ENCODE measurements at regions not wholly inside any gene's neighbourhood (a gene's known extent, or its start where the extent isn't known, plus 50 kb on each side); places are given as distances from the start of the nearest gene placed in this dataset.

DNA sequence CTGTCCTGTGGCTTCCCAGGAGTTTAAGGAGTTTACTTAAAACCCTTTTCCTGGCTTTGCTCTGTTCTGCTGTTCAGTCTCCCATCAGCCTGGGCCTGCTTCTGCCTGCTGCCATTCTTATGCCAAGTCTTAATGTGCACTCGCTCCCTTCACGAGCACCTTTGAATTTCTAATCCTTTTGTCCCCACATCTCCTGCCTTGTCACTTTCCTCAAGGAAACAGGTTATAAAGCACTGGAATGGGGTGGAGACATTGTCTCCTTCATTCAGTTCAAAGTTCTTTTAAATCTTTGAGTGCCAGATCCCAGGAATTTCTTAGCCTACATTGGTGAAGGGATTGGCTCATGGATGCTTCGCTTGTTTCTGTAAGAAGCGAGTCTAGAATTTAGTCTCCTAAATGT is 87.2 kb upstream of the LIFR start:
- Histone ChIP-seq H3K9me3 (ENCODE audit: low read depth) (no peaks in the 10 kb centered on the region), H3K79me2 (ENCODE audit: low read depth) (no peaks in the 10 kb centered on the region), H3K9ac (no peak overlapping the region), H4K20me1 (ENCODE audit: low read depth) (no peaks in the 10 kb centered on the region), H3K4me2 (no peak overlapping the region), H3K36me3 (no peaks in the 10 kb centered on the region), H3K27me3 (no peaks in the 10 kb centered on the region), H3K4me1 (no peaks in the 10 kb centered on the region), H3F3A (ENCODE audit: low read depth) (no peaks in the 10 kb centered on the region), H3K4me3 (no peak overlapping the region), H2AFZ (replicated peaks) (no peak overlapping the region), H3K27ac (no peak overlapping the region)
- Mint-ChIP-seq H3K36me3 (no peaks in the 10 kb centered on the region), H3K27ac (no peak overlapping the region), H3K9me3 (peaks cover 4% of the 10 kb centered on the region), H3K27me3 (ENCODE audit: insufficient read depth, low read depth) (peaks cover 7% of the 10 kb centered on the region), H3K4me1 (peaks cover 4% of the 10 kb centered on the region), H3K4me3 (no peak overlapping the region)
- no peak for DNase-seq (ENCODE audit: low spot score)
- no peak for TF ChIP-seq EZH2 (IDR thresholded peaks at IDR 0.05)
- TF ChIP-seq EZH2phosphoT487 (IDR thresholded peaks at IDR 0.05): no peak
- TF ChIP-seq, protein P1, sequence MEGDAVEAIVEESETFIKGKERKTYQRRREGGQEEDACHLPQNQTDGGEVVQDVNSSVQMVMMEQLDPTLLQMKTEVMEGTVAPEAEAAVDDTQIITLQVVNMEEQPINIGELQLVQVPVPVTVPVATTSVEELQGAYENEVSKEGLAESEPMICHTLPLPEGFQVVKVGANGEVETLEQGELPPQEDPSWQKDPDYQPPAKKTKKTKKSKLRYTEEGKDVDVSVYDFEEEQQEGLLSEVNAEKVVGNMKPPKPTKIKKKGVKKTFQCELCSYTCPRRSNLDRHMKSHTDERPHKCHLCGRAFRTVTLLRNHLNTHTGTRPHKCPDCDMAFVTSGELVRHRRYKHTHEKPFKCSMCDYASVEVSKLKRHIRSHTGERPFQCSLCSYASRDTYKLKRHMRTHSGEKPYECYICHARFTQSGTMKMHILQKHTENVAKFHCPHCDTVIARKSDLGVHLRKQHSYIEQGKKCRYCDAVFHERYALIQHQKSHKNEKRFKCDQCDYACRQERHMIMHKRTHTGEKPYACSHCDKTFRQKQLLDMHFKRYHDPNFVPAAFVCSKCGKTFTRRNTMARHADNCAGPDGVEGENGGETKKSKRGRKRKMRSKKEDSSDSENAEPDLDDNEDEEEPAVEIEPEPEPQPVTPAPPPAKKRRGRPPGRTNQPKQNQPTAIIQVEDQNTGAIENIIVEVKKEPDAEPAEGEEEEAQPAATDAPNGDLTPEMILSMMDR (IDR thresholded peaks at IDR 0.05): no peak

DNA sequence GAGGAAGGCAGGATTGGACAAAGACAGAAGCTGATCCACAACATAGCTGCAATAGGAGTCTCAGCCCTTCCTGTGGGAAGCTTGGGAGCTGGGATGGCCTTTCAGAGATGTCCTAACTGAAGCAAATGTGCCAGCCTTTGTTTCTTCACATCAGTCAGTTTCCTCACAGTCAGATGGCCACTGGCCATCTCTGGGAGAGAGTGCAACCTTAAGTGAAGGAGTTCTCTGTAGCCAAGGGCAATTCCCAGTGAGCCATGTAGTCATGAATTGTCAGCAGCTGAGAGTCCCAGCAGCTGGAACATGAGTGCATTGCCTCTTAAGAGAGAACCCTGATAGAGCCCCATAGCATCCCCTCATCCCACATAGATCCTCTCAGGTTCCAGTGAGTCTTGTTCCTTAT is 89.1 kb upstream of the LIFR start:
- no peaks in the 10 kb centered on the region for H3K36me3 Mint-ChIP-seq
- H3K27ac Mint-ChIP-seq: no peak overlapping the region
- no peak for DNase-seq (ENCODE audit: low spot score)
- H3F3A ChIP-seq (ENCODE audit: low read depth): no peaks in the 10 kb centered on the region
- no peak overlapping the region for H3K4me2 ChIP-seq
- no peak overlapping the region for H3K4me3 ChIP-seq
- H3K4me3 Mint-ChIP-seq: no peak overlapping the region
- no peaks in the 10 kb centered on the region for H3K9me3 ChIP-seq (ENCODE audit: low read depth)
- H2AFZ ChIP-seq (replicated peaks): no peak overlapping the region
- no peak for TF ChIP-seq EZH2phosphoT487 (IDR thresholded peaks at IDR 0.05)
- no peak for TF ChIP-seq EZH2 (IDR thresholded peaks at IDR 0.05)
- TF ChIP-seq, protein P1 (IDR thresholded peaks at IDR 0.05): no peak
- no peak overlapping the region for H3K27ac ChIP-seq
- no peaks in the 10 kb centered on the region for H3K36me3 ChIP-seq
- peaks cover 7% of the 10 kb centered on the region for H3K4me1 Mint-ChIP-seq
- peaks cover 5% of the 10 kb centered on the region for H3K27me3 Mint-ChIP-seq (ENCODE audit: insufficient read depth, low read depth)
- no peaks in the 10 kb centered on the region for H3K79me2 ChIP-seq (ENCODE audit: low read depth)
- H4K20me1 ChIP-seq (ENCODE audit: low read depth): no peaks in the 10 kb centered on the region
- no peaks in the 10 kb centered on the region for H3K27me3 ChIP-seq
- H3K9ac ChIP-seq: no peak overlapping the region
- no peaks in the 10 kb centered on the region for H3K4me1 ChIP-seq
- H3K9me3 Mint-ChIP-seq: peaks cover 4% of the 10 kb centered on the region

- no peak overlapping the region for H3K9ac ChIP-seq
- no peaks in the 10 kb centered on the region for H3K79me2 ChIP-seq (ENCODE audit: low read depth)
- H2AFZ ChIP-seq (replicated peaks): no peak overlapping the region
- Mint-ChIP-seq H3K36me3 (no peaks in the 10 kb centered on the region), H3K4me3 (no peak overlapping the region), H3K27ac (no peak overlapping the region), H3K9me3 (peaks cover 4% of the 10 kb centered on the region), H3K4me1 (peaks cover 5% of the 10 kb centered on the region), H3K27me3 (ENCODE audit: insufficient read depth, low read depth) (peaks cover 2% of the 10 kb centered on the region)
- H3K4me3 ChIP-seq: no peak overlapping the region
- H3K9me3 ChIP-seq (ENCODE audit: low read depth): no peaks in the 10 kb centered on the region
- no peaks in the 10 kb centered on the region for H3K27me3 ChIP-seq
- H3F3A ChIP-seq (ENCODE audit: low read depth): no peaks in the 10 kb centered on the region
- H3K27ac ChIP-seq: no peak overlapping the region
- H3K4me1 ChIP-seq: no peaks in the 10 kb centered on the region
- DNase-seq (ENCODE audit: low spot score): no peak
- H4K20me1 ChIP-seq (ENCODE audit: low read depth): no peaks in the 10 kb centered on the region
- TF ChIP-seq EZH2 (IDR thresholded peaks at IDR 0.05) (no peak), EZH2phosphoT487 (IDR thresholded peaks at IDR 0.05) (no peak)
- TF ChIP-seq, protein P1 (IDR thresholded peaks at IDR 0.05): no peak
- H3K4me2 ChIP-seq: no peak overlapping the region
- no peaks in the 10 kb centered on the region for H3K36me3 ChIP-seq
Measured at GRCh38 chr5:38648703-38649291, 92.4 kb upstream of the LIFR start.

All from neural progenitor cell (in vitro differentiated cells).